HEK293 (cell line): ENCODE measurements at regions not wholly inside any gene's neighbourhood (a gene's known extent, or its start where the extent isn't known, plus 50 kb on each side); places are given as distances from the start of the nearest gene placed in this dataset.

Experiments
- ZNF596 ChIP-seq: fragments of 450-650 bp; IDR thresholded peaks from 2 replicates; pipeline ENCODE4 v1.5.0; 2018; ENCODE audit warnings: missing biosample characterization, mild to moderate bottlenecking, missing genetic modification characterization, moderate library complexity
- ZNF660 ChIP-seq: fragments of 450-650 bp; IDR thresholded peaks from 2 replicates; pipeline ENCODE4 v1.5.1; 2018; ENCODE audit warnings: missing biosample characterization, mild to moderate bottlenecking, missing genetic modification characterization
- ZNF785 ChIP-seq: fragments of 450-650 bp; formaldehyde crosslinking; IDR thresholded peaks from 2 replicates; pipeline ENCODE4 v1.5.1; 2016; ENCODE audit warnings: missing biosample characterization, missing genetic modification characterization
- ZNF843 ChIP-seq: fragments of 450-650 bp; formaldehyde crosslinking; IDR thresholded peaks from 2 replicates; pipeline ENCODE4 v1.5.1; 2016; ENCODE audit warnings: missing biosample characterization, missing genetic modification characterization
- TF ChIP-seq, protein P1 (sequence below): fragments of 450-650 bp; formaldehyde crosslinking; IDR thresholded peaks from 2 replicates; pipeline ENCODE4 v1.5.1; 2016; ENCODE audit warnings: missing biosample characterization, missing genetic modification characterization
- TF ChIP-seq, protein P2 (sequence below): fragments of 450-650 bp; formaldehyde crosslinking; IDR thresholded peaks from 2 replicates; pipeline ENCODE4 v1.5.1; 2016; ENCODE audit warnings: missing biosample characterization, missing genetic modification characterization
- TF ChIP-seq, protein P3 (sequence below): fragments of 450-650 bp; formaldehyde crosslinking; IDR thresholded peaks from 2 replicates; pipeline ENCODE4 v1.5.1; 2016; ENCODE audit warnings: missing biosample characterization, missing genetic modification characterization
- TF ChIP-seq, protein P4 (sequence below): fragments of 450-650 bp; formaldehyde crosslinking; IDR thresholded peaks from 2 replicates; pipeline ENCODE4 v1.5.1; 2016; ENCODE audit warnings: missing biosample characterization, missing genetic modification characterization, low read depth

DNA sequence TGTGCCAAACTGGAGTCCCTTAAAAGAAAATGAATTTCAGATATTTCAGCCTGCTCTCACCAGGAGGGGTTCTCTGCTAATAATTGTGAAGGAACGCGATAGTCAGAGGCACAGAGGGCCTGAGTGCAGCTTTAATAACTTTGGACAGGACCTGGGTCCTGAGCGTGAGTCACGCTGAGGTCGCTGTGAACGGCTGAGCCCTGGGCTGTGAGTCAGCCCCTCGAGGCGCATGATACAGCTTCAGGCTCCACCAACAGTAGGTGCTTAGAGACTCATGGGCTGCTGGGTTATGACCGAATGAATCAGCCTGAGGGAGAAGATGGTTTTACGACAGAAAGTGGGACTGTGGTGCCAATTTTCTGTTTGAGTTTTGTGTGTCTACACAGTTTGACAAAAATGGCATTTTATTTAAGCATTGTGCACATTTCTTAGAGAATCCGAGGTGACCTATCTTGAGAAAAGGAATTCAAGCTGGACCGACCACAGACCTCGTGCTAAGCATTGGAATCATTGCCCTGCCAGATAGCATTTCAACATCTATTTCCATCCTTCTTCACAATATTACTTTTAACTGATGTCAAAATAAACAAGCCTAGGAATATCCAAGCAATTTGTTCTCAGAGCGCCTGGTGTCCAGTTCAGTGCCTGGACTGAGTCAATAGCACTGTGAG is 183.0 kb downstream of the THBS2 start:
- TF ChIP-seq, protein P1, sequence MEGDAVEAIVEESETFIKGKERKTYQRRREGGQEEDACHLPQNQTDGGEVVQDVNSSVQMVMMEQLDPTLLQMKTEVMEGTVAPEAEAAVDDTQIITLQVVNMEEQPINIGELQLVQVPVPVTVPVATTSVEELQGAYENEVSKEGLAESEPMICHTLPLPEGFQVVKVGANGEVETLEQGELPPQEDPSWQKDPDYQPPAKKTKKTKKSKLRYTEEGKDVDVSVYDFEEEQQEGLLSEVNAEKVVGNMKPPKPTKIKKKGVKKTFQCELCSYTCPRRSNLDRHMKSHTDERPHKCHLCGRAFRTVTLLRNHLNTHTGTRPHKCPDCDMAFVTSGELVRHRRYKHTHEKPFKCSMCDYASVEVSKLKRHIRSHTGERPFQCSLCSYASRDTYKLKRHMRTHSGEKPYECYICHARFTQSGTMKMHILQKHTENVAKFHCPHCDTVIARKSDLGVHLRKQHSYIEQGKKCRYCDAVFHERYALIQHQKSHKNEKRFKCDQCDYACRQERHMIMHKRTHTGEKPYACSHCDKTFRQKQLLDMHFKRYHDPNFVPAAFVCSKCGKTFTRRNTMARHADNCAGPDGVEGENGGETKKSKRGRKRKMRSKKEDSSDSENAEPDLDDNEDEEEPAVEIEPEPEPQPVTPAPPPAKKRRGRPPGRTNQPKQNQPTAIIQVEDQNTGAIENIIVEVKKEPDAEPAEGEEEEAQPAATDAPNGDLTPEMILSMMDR (tag by site-specific recombination), result no peak
- TF ChIP-seq, protein P2, sequence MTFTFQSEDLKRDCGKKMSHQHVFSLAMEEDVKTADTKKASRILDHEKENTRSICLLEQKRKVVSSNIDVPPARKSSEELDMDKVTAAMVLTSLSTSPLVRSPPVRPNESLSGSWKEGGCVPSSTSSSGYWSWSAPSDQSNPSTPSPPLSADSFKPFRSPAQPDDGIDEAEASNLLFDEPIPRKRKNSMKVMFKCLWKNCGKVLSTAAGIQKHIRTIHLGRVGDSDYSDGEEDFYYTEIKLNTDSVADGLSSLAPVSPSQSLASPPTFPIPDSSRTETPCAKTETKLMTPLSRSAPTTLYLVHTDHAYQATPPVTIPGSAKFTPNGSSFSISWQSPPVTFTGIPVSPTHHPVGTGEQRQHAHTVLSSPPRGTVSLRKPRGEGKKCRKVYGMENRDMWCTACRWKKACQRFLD (tag by site-specific recombination), result no peak
- TF ChIP-seq ZNF596 (no peak), ZNF843 (tag by site-specific recombination) (no peak), ZNF660 (tag by site-specific recombination) (no peak), ZNF785 (tag by site-specific recombination) (no peak)
- TF ChIP-seq, protein P3, sequence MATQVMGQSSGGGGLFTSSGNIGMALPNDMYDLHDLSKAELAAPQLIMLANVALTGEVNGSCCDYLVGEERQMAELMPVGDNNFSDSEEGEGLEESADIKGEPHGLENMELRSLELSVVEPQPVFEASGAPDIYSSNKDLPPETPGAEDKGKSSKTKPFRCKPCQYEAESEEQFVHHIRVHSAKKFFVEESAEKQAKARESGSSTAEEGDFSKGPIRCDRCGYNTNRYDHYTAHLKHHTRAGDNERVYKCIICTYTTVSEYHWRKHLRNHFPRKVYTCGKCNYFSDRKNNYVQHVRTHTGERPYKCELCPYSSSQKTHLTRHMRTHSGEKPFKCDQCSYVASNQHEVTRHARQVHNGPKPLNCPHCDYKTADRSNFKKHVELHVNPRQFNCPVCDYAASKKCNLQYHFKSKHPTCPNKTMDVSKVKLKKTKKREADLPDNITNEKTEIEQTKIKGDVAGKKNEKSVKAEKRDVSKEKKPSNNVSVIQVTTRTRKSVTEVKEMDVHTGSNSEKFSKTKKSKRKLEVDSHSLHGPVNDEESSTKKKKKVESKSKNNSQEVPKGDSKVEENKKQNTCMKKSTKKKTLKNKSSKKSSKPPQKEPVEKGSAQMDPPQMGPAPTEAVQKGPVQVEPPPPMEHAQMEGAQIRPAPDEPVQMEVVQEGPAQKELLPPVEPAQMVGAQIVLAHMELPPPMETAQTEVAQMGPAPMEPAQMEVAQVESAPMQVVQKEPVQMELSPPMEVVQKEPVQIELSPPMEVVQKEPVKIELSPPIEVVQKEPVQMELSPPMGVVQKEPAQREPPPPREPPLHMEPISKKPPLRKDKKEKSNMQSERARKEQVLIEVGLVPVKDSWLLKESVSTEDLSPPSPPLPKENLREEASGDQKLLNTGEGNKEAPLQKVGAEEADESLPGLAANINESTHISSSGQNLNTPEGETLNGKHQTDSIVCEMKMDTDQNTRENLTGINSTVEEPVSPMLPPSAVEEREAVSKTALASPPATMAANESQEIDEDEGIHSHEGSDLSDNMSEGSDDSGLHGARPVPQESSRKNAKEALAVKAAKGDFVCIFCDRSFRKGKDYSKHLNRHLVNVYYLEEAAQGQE (tag by site-specific recombination), result no peak
- TF ChIP-seq, protein P4, sequence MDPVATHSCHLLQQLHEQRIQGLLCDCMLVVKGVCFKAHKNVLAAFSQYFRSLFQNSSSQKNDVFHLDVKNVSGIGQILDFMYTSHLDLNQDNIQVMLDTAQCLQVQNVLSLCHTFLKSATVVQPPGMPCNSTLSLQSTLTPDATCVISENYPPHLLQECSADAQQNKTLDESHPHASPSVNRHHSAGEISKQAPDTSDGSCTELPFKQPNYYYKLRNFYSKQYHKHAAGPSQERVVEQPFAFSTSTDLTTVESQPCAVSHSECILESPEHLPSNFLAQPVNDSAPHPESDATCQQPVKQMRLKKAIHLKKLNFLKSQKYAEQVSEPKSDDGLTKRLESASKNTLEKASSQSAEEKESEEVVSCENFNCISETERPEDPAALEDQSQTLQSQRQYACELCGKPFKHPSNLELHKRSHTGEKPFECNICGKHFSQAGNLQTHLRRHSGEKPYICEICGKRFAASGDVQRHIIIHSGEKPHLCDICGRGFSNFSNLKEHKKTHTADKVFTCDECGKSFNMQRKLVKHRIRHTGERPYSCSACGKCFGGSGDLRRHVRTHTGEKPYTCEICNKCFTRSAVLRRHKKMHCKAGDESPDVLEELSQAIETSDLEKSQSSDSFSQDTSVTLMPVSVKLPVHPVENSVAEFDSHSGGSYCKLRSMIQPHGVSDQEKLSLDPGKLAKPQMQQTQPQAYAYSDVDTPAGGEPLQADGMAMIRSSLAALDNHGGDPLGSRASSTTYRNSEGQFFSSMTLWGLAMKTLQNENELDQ (tag by site-specific recombination), result no peak
